ENCODE measurements at regions not wholly inside any gene's neighbourhood (a gene's known extent, or its start where the extent isn't known, plus 50 kb on each side); places are given as distances from the start of the nearest gene placed in this dataset.

DNA sequence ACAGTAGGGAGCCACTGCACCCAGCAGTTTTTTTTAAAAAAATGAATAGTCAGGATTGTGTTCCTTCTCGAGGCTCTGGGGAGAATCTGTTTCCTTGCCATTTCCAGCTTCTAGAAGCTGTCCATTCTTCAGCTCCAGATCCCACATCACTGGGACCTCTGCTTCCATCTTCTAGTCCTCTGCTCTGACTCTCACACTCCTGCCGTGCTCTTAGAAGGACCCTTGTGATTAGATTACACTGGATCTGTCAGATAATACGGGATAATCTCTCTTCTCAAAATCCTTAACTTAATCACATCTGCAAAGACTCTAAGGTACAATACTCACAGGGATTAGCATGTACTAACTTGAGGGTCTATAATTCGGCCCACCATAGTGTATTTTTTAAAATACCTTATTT lies 158.9 kb upstream of the SP4 start:
- no peak for DNase-seq
- Mint-ChIP-seq H3K4me1 (ENCODE audit: low read depth, unreplicated experiment) (no peaks in the 10 kb centered on the region), H3K36me3 (ENCODE audit: unreplicated experiment) (no peaks in the 10 kb centered on the region), H3K9me3 (ENCODE audit: unreplicated experiment) (no peaks in the 10 kb centered on the region), H3K27me3 (ENCODE audit: unreplicated experiment) (no peaks in the 10 kb centered on the region), H3K4me3 (ENCODE audit: unreplicated experiment) (no peak overlapping the region), H3K27ac (ENCODE audit: unreplicated experiment) (no peak overlapping the region)
- TF ChIP-seq, protein P1, sequence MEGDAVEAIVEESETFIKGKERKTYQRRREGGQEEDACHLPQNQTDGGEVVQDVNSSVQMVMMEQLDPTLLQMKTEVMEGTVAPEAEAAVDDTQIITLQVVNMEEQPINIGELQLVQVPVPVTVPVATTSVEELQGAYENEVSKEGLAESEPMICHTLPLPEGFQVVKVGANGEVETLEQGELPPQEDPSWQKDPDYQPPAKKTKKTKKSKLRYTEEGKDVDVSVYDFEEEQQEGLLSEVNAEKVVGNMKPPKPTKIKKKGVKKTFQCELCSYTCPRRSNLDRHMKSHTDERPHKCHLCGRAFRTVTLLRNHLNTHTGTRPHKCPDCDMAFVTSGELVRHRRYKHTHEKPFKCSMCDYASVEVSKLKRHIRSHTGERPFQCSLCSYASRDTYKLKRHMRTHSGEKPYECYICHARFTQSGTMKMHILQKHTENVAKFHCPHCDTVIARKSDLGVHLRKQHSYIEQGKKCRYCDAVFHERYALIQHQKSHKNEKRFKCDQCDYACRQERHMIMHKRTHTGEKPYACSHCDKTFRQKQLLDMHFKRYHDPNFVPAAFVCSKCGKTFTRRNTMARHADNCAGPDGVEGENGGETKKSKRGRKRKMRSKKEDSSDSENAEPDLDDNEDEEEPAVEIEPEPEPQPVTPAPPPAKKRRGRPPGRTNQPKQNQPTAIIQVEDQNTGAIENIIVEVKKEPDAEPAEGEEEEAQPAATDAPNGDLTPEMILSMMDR (IDR thresholded peaks at IDR 0.05; ENCODE audit: partially characterized antibody, unreplicated experiment): no peak

- Mint-ChIP-seq H3K4me3 (ENCODE audit: unreplicated experiment) (no peak overlapping the region), H3K9me3 (ENCODE audit: unreplicated experiment) (no peaks in the 10 kb centered on the region), H3K36me3 (ENCODE audit: unreplicated experiment) (no peaks in the 10 kb centered on the region), H3K27me3 (ENCODE audit: unreplicated experiment) (no peaks in the 10 kb centered on the region), H3K4me1 (ENCODE audit: low read depth, unreplicated experiment) (peaks cover 2% of the 10 kb centered on the region), H3K27ac (ENCODE audit: unreplicated experiment) (no peak overlapping the region)
- TF ChIP-seq, protein P1 (IDR thresholded peaks at IDR 0.05; ENCODE audit: partially characterized antibody, unreplicated experiment): no peak
- no peak for DNase-seq
Measured at GRCh38 chr7:21276471-21277035, 151.3 kb upstream of the SP4 start.

DNA sequence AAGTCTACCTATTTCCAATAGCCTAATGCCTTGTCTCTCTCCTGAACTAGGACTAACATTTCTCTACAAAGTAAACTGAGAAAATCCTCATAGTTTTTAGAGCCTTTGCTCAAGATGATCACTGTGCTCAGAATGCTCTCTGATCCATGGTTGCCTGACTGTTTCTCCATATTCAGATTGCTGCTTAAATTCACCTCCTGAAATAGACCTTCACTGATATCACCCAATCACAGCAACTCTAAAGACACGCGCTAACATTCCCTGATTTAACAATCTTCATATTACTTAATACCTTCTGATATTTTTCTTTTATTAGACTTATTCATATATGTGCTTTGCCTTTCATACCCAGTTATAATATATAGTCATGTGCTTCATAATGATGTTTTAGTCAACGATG lies 148.9 kb upstream of the SP4 start:
- TF ChIP-seq, protein P1 (IDR thresholded peaks at IDR 0.05; ENCODE audit: partially characterized antibody, unreplicated experiment): no peak
- Mint-ChIP-seq H3K9me3 (ENCODE audit: unreplicated experiment) (no peaks in the 10 kb centered on the region), H3K36me3 (ENCODE audit: unreplicated experiment) (no peaks in the 10 kb centered on the region), H3K4me1 (ENCODE audit: low read depth, unreplicated experiment) (peaks cover 2% of the 10 kb centered on the region), H3K27me3 (ENCODE audit: unreplicated experiment) (no peaks in the 10 kb centered on the region), H3K27ac (ENCODE audit: unreplicated experiment) (no peak overlapping the region), H3K4me3 (ENCODE audit: unreplicated experiment) (no peak overlapping the region)
- DNase-seq: no peak

GRCh38 chr7:21281193-21281592 lies 146.7 kb upstream of the SP4 start:
- Mint-ChIP-seq H3K9me3 (ENCODE audit: unreplicated experiment) (no peaks in the 10 kb centered on the region), H3K4me3 (ENCODE audit: unreplicated experiment) (no peak overlapping the region), H3K27ac (ENCODE audit: unreplicated experiment) (no peak overlapping the region), H3K27me3 (ENCODE audit: unreplicated experiment) (no peaks in the 10 kb centered on the region), H3K36me3 (ENCODE audit: unreplicated experiment) (no peaks in the 10 kb centered on the region), H3K4me1 (ENCODE audit: low read depth, unreplicated experiment) (peaks cover 1% of the 10 kb centered on the region)
- TF ChIP-seq, protein P1 (IDR thresholded peaks at IDR 0.05; ENCODE audit: partially characterized antibody, unreplicated experiment): no peak
- no peak for DNase-seq

DNA sequence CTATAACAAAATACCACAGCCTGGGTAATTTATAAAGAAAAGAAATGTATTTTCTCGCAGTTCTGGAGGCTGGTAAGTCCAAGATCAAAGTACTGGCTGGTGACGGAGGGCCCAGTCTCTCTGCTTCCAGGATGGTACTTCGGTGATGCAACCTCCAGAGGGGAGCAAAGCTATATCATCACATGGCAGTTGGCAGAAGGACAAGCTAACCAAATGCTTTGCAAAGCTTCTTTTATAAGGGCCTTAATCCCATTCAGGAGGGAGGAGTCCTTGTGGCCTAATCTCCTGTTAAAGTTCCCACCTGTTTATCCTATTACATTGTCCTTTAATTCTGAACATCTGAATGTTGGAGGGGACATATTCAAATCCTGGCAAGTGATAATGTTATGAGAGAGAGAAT lies 134.1 kb upstream of the SP4 start:
- DNase-seq: no peak
- Mint-ChIP-seq H3K9me3 (ENCODE audit: unreplicated experiment) (peaks cover 3% of the 10 kb centered on the region), H3K27ac (ENCODE audit: unreplicated experiment) (no peak overlapping the region), H3K4me3 (ENCODE audit: unreplicated experiment) (no peak overlapping the region), H3K4me1 (ENCODE audit: low read depth, unreplicated experiment) (no peaks in the 10 kb centered on the region), H3K27me3 (ENCODE audit: unreplicated experiment) (no peaks in the 10 kb centered on the region), H3K36me3 (ENCODE audit: unreplicated experiment) (no peaks in the 10 kb centered on the region)
- TF ChIP-seq, protein P1 (IDR thresholded peaks at IDR 0.05; ENCODE audit: partially characterized antibody, unreplicated experiment): no peak
